ENCODE measurements at regions not wholly inside any gene's neighbourhood (a gene's known extent, or its start where the extent isn't known, plus 50 kb on each side); places are given as distances from the start of the nearest gene placed in this dataset.

DNA sequence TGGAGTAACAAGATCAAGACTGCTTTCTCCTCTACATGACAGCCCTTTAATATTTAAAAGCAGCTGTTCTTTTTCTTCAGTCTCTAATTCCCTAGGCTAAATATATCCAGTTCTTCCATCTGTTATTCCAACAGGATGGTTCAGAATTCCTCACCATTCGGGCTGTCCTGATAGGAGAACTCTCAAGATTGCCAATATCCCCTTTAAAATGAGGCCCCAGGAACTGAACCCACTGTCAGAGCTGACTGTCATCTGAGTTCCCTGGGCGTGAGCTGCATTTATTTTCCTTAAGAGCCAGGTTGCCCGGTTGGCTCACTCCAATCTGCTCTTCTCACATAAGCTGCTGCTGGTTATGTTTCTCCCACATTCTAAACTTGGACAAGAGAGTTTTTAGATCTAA, 177.6 kb downstream of the MIS18A start:
- POLR2A ChIA-PET, result no interaction called here
- Histone ChIP-seq H3K4me2 (ENCODE audit: low read depth, low read length) (no peak overlapping the region), H3K27ac (ENCODE audit: extremely low read length, insufficient read depth, low read length) (no peak overlapping the region), H3K4me1 (ENCODE audit: insufficient read depth, low read length) (no peaks in the 10 kb centered on the region), H3K9ac (ENCODE audit: insufficient read depth, low read depth, low read length) (no peak overlapping the region), H4K20me1 (ENCODE audit: insufficient read depth, low read length) (no peaks in the 10 kb centered on the region), H3K4me3 (replicated peaks in 1 of 3; ENCODE audit: insufficient read depth in 1 of 3, low read depth in 2 of 3, low read length in 3 of 3) (no peak overlapping the region), H3K27me3 (ENCODE audit: control insufficient read depth in 1 of 2, insufficient read depth in 2 of 2, low read length in 2 of 2) (peaks cover 0 to 8% of the 10 kb centered on the region in 2 experiments; a peak in 3 of 5 replicates), H2AFZ (ENCODE audit: low read length) (no peak overlapping the region), H3K36me3 (replicated peaks in 1 of 2; ENCODE audit: control insufficient read depth in 1 of 2, insufficient read depth in 2 of 2, low read length in 2 of 2) (no peaks in the 10 kb centered on the region), H3K79me2 (ENCODE audit: insufficient read depth, low read length) (no peaks in the 10 kb centered on the region), H3K9me3 (ENCODE audit: low read length) (no peaks in the 10 kb centered on the region)
- FAIRE-seq (no peak), ATAC-seq (no peak), DNase-seq (ENCODE audit: low spot score) (no peak)
- 20% methylated on average over 3 of the region's 3 CpGs for WGBS (ENCODE audit: low lambda C conversion rate)
- intact Hi-C loops (cut with micrococcal nuclease; ENCODE audit: unreplicated experiment), result loop anchor here (10.0 kb wide), 1 partner anchor 236 kb away; no protein-coding TSS in a partner anchor
- in situ Hi-C loops (cut with HindIII; ENCODE audit: extremely low pct_ligation_motif_present, low pct_unique_long_range_greater_than_20kb), result no loop called here
- BruUV-seq (replicated peaks), result no TSS peak
- CTCF ChIA-PET (ENCODE audit: low intra/inter-chr PET ratio, low total read pairs), result no interaction called here
- TF ChIP-seq ZSCAN22 (CRISPR knock-in tag; IDR thresholded peaks at IDR 0.05), result no peak
- no peak for TF ChIP-seq ZNF34 (CRISPR knock-in tag; IDR thresholded peaks at IDR 0.05; ENCODE audit: borderline replicate concordance)
- TF ChIP-seq SAFB2 (CRISPR knock-in tag; IDR thresholded peaks at IDR 0.05; ENCODE audit: borderline replicate concordance, low read depth), result no peak
- TF ChIP-seq, protein P1, sequence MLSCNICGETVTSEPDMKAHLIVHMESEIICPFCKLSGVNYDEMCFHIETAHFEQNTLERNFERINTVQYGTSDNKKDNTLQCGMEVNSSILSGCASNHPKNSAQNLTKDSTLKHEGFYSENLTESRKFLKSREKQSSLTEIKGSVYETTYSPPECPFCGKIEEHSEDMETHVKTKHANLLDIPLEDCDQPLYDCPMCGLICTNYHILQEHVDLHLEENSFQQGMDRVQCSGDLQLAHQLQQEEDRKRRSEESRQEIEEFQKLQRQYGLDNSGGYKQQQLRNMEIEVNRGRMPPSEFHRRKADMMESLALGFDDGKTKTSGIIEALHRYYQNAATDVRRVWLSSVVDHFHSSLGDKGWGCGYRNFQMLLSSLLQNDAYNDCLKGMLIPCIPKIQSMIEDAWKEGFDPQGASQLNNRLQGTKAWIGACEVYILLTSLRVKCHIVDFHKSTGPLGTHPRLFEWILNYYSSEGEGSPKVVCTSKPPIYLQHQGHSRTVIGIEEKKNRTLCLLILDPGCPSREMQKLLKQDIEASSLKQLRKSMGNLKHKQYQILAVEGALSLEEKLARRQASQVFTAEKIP (CRISPR knock-in tag; IDR thresholded peaks at IDR 0.05; ENCODE audit: borderline replicate concordance), result no peak

- CTCF ChIA-PET (ENCODE audit: low intra/inter-chr PET ratio, low total read pairs), result interaction anchor here (0.5 kb wide), 1 partner anchor 126 kb away, joined by 3 read pairs; no protein-coding TSS in a partner anchor
- POLR2A ChIA-PET, result no interaction called here
- Histone ChIP-seq H3K9me3 (ENCODE audit: low read length) (no peaks in the 10 kb centered on the region), H3K4me3 (replicated peaks in 1 of 3; ENCODE audit: insufficient read depth in 1 of 3, low read depth in 2 of 3, low read length in 3 of 3) (no peak overlapping the region), H2AFZ (ENCODE audit: low read length) (no peak overlapping the region), H3K4me2 (ENCODE audit: low read depth, low read length) (no peak overlapping the region), H3K4me1 (ENCODE audit: insufficient read depth, low read length) (no peaks in the 10 kb centered on the region), H3K79me2 (ENCODE audit: insufficient read depth, low read length) (no peaks in the 10 kb centered on the region), H3K27me3 (ENCODE audit: control insufficient read depth in 1 of 2, insufficient read depth in 2 of 2, low read length in 2 of 2) (peaks cover 0 to 5% of the 10 kb centered on the region in 2 experiments; a peak in 2 of 5 replicates), H3K9ac (ENCODE audit: insufficient read depth, low read depth, low read length) (no peak overlapping the region), H4K20me1 (ENCODE audit: insufficient read depth, low read length) (no peaks in the 10 kb centered on the region), H3K27ac (ENCODE audit: extremely low read length, insufficient read depth, low read length) (no peak overlapping the region), H3K36me3 (replicated peaks in 1 of 2; ENCODE audit: control insufficient read depth in 1 of 2, insufficient read depth in 2 of 2, low read length in 2 of 2) (no peaks in the 10 kb centered on the region)
- no TSS peak for BruUV-seq (replicated peaks)
- DNase-seq (ENCODE audit: low spot score) (no peak), ATAC-seq (no peak), FAIRE-seq (no peak)
- intact Hi-C loops (cut with micrococcal nuclease; ENCODE audit: unreplicated experiment), result loop anchor here (10.0 kb wide), 1 partner anchor 236 kb away; no protein-coding TSS in a partner anchor
- 52% methylated on average over 3 of the region's 5 CpGs for WGBS (ENCODE audit: low lambda C conversion rate)
- in situ Hi-C loops (cut with HindIII; ENCODE audit: extremely low pct_ligation_motif_present, low pct_unique_long_range_greater_than_20kb), result no loop called here
- TF ChIP-seq, protein P2, sequence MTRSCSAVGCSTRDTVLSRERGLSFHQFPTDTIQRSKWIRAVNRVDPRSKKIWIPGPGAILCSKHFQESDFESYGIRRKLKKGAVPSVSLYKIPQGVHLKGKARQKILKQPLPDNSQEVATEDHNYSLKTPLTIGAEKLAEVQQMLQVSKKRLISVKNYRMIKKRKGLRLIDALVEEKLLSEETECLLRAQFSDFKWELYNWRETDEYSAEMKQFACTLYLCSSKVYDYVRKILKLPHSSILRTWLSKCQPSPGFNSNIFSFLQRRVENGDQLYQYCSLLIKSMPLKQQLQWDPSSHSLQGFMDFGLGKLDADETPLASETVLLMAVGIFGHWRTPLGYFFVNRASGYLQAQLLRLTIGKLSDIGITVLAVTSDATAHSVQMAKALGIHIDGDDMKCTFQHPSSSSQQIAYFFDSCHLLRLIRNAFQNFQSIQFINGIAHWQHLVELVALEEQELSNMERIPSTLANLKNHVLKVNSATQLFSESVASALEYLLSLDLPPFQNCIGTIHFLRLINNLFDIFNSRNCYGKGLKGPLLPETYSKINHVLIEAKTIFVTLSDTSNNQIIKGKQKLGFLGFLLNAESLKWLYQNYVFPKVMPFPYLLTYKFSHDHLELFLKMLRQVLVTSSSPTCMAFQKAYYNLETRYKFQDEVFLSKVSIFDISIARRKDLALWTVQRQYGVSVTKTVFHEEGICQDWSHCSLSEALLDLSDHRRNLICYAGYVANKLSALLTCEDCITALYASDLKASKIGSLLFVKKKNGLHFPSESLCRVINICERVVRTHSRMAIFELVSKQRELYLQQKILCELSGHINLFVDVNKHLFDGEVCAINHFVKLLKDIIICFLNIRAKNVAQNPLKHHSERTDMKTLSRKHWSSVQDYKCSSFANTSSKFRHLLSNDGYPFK (CRISPR knock-in tag; IDR thresholded peaks at IDR 0.05; ENCODE audit: borderline replicate concordance), result no peak
- no peak for TF ChIP-seq ZMYM2 (CRISPR knock-in tag; IDR thresholded peaks at IDR 0.05)
- no peak for TF ChIP-seq CEBPB (IDR thresholded peaks at IDR 0.05; ENCODE audit: borderline replicate concordance, low read depth, low read length)
- TF ChIP-seq SSRP1 (CRISPR knock-in tag; IDR thresholded peaks at IDR 0.05), result no peak
- TF ChIP-seq ZBTB34 (CRISPR knock-in tag; IDR thresholded peaks at IDR 0.05), result no peak
- no peak for TF ChIP-seq SMARCC2 (IDR thresholded peaks at IDR 0.05)
- TF ChIP-seq ARNT2 (CRISPR knock-in tag; IDR thresholded peaks at IDR 0.05; ENCODE audit: low read depth), result no peak
- TF ChIP-seq HNF4A (CRISPR knock-in tag; IDR thresholded peaks at IDR 0.05), result no peak
- TF ChIP-seq, protein P3, sequence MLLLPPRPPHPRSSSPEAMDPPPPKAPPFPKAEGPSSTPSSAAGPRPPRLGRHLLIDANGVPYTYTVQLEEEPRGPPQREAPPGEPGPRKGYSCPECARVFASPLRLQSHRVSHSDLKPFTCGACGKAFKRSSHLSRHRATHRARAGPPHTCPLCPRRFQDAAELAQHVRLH (CRISPR knock-in tag; IDR thresholded peaks at IDR 0.05; ENCODE audit: borderline replicate concordance, low read depth), result no peak
Measured at GRCh38 chr21:32100423-32100822, 178.4 kb downstream of the MIS18A start.
